ENCODE measurements at regions not wholly inside any gene's neighbourhood (a gene's known extent, or its start where the extent isn't known, plus 50 kb on each side); places are given as distances from the start of the nearest gene placed in this dataset.
"Not testable (repeated sequence)": the region's sequence is repeated elsewhere in the genome, so short reads cannot be mapped to it uniquely, and the experiment has no call there.

GRCh38 chr14:61609191-61609843 is 86.0 kb upstream of the HIF1A start:
- Histone ChIP-seq H3K9me3 (no peaks in the 10 kb centered on the region), H3K9ac (ENCODE audit: low read depth in 2 of 2, low read length in 2 of 2) (no peak overlapping the region), H3K27ac (peak overlapping the region; percentile 45), H3K4me3 (no peak overlapping the region), H3K4me1 (peaks cover 9% of the 10 kb centered on the region), H3K36me3 (no peaks in the 10 kb centered on the region), H3K27me3 (no peaks in the 10 kb centered on the region)
- intact Hi-C loops (cut with DNase I), result no loop called here
- DNase-seq, result no peak
- TF ChIP-seq, protein P1, sequence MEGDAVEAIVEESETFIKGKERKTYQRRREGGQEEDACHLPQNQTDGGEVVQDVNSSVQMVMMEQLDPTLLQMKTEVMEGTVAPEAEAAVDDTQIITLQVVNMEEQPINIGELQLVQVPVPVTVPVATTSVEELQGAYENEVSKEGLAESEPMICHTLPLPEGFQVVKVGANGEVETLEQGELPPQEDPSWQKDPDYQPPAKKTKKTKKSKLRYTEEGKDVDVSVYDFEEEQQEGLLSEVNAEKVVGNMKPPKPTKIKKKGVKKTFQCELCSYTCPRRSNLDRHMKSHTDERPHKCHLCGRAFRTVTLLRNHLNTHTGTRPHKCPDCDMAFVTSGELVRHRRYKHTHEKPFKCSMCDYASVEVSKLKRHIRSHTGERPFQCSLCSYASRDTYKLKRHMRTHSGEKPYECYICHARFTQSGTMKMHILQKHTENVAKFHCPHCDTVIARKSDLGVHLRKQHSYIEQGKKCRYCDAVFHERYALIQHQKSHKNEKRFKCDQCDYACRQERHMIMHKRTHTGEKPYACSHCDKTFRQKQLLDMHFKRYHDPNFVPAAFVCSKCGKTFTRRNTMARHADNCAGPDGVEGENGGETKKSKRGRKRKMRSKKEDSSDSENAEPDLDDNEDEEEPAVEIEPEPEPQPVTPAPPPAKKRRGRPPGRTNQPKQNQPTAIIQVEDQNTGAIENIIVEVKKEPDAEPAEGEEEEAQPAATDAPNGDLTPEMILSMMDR (IDR thresholded peaks at IDR 0.05), result no peak

GRCh38 chr14:61609884-61610283 is 85.4 kb upstream of the HIF1A start:
- intact Hi-C loops (cut with DNase I), result no loop called here
- no peak overlapping the region for H3K27ac ChIP-seq
- no peak for DNase-seq

GRCh38 chr14:61610900-61611299 is 84.4 kb upstream of the HIF1A start:
- no peaks in the 10 kb centered on the region for H3K36me3 ChIP-seq
- H3K9me3 ChIP-seq, result no peaks in the 10 kb centered on the region
- no peak overlapping the region for H3K27ac ChIP-seq
- H3K9ac ChIP-seq (ENCODE audit: low read depth in 2 of 2, low read length in 2 of 2), result no peak overlapping the region
- no peaks in the 10 kb centered on the region for H3K27me3 ChIP-seq
- H3K4me1 ChIP-seq, result peaks cover 9% of the 10 kb centered on the region
- TF ChIP-seq, protein P1 (IDR thresholded peaks at IDR 0.05), result no peak
- no peak for DNase-seq
- no peak overlapping the region for H3K4me3 ChIP-seq
- intact Hi-C loops (cut with DNase I), result no loop called here

More at GRCh38 chr14:61609884-61610283, 85.4 kb upstream of the HIF1A start:
- H3K4me1 ChIP-seq, result peaks cover 9% of the 10 kb centered on the region
- H3K4me3 ChIP-seq, result no peak overlapping the region
- H3K9ac ChIP-seq (ENCODE audit: low read depth in 2 of 2, low read length in 2 of 2), result no peak overlapping the region
- no peaks in the 10 kb centered on the region for H3K9me3 ChIP-seq
- H3K36me3 ChIP-seq, result no peaks in the 10 kb centered on the region
- TF ChIP-seq, protein P1 (IDR thresholded peaks at IDR 0.05), result no peak
- no peaks in the 10 kb centered on the region for H3K27me3 ChIP-seq

- Histone ChIP-seq H3K9me3 (no peaks in the 10 kb centered on the region), H3K27me3 (no peaks in the 10 kb centered on the region), H3K27ac (no peak overlapping the region), H3K9ac (ENCODE audit: low read depth in 2 of 2, low read length in 2 of 2) (no peak overlapping the region), H3K4me1 (peaks cover 9% of the 10 kb centered on the region), H3K36me3 (no peaks in the 10 kb centered on the region), H3K4me3 (no peak overlapping the region)
- DNase-seq, result no peak
- intact Hi-C loops (cut with DNase I), result no loop called here
- TF ChIP-seq, protein P1 (IDR thresholded peaks at IDR 0.05), result no peak
These were observed 83.3 kb upstream of the HIF1A start for GRCh38 chr14:61611880-61612630.

DNA sequence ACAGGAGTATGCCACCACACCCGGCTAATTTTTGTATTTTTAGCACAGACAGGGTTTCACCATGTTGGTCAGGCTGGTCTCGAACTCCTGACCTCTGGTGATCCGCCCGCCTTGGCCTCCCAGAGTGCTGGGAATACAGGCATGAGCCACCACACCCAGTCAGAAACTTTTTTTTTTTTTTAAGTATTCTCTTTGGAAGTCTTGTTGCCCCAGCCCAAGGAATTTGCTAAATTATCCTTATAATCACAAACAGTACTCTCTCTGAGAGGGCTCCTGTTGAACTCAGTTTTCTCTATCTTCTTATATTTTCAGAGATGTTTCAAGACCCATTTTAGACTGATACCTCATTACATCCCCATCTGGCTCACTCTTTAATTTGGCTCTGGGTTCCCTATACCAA is 82.3 kb upstream of the HIF1A start:
- H3K9me3 ChIP-seq; H3K9ac ChIP-seq (ENCODE audit: low read depth in 2 of 2, low read length in 2 of 2); H3K36me3 ChIP-seq; H3K4me1 ChIP-seq; intact Hi-C loops (cut with DNase I); H3K4me3 ChIP-seq; H3K27me3 ChIP-seq; H3K27ac ChIP-seq; DNase-seq: not testable (repeated sequence)

DNA sequence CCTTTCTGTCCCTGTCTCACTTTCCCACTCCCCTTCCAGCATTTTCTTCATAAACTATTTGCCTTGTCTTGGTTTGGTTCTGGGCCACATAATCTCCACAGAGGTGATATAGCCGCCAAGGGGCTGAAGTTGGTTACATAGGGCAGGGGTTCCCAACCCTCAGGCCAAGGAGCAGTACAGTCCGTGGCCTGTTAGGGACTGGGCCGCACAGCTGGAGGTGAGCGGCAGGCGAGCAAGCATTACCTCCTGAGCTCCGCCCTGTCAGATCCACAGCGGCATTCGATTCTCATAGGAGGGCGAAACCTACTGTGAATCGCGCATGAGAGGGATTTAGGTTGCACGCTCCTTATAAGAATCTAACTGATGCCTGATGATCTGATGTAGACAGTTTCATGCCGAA is 80.6 kb upstream of the HIF1A start:
- DNase-seq, result no peak
- H3K9me3 ChIP-seq, result no peaks in the 10 kb centered on the region
- no peaks in the 10 kb centered on the region for H3K27me3 ChIP-seq
- H3K4me1 ChIP-seq, result no peaks in the 10 kb centered on the region
- H3K27ac ChIP-seq, result no peak overlapping the region
- H3K4me3 ChIP-seq, result no peak overlapping the region
- intact Hi-C loops (cut with DNase I), result no loop called here
- H3K9ac ChIP-seq (ENCODE audit: low read depth in 2 of 2, low read length in 2 of 2), result no peak overlapping the region
- no peaks in the 10 kb centered on the region for H3K36me3 ChIP-seq
- TF ChIP-seq, protein P1 (IDR thresholded peaks at IDR 0.05), result no peak

Data from colonic mucosa (tissue), 4 donors.